ENCODE measurements at regions not wholly inside any gene's neighbourhood (a gene's known extent, or its start where the extent isn't known, plus 50 kb on each side); places are given as distances from the start of the nearest gene placed in this dataset.

GRCh38 chrX:23513121-23513520, 154.2 kb upstream of the PRDX4 start:
- TF ChIP-seq CTCF (conservative IDR thresholded peaks at IDR 0.05) (no peak), EZH2 (IDR thresholded peaks at IDR 0.05; ENCODE audit: low read depth) (no peak)

Data from PC-9 (cell line).